Neural progenitor cell (in vitro differentiated cells): ENCODE measurements at regions not wholly inside any gene's neighbourhood (a gene's known extent, or its start where the extent isn't known, plus 50 kb on each side); places are given as distances from the start of the nearest gene placed in this dataset.

Source experiments
- EZH2 ChIP-seq: fragments of 200-600 bp; sonication (generic); IDR thresholded peaks from 2 replicates; pipeline ENCODE4 v1.6.1; 2017; ENCODE audit warnings: antibody characterized with exemption, mild to moderate bottlenecking, moderate library complexity
- EZH2phosphoT487 ChIP-seq: fragments of 200-600 bp; sonication (generic); IDR thresholded peaks from 2 replicates; pipeline ENCODE4 v1.6.1; 2017; ENCODE audit warnings: antibody characterized with exemption
- TF ChIP-seq, protein P1 (sequence below): fragments of 200-600 bp; sonication (generic); IDR thresholded peaks from 2 replicates; pipeline ENCODE4 v1.5.1; 2017; ENCODE audit warnings: antibody characterized with exemption, mild to moderate bottlenecking

DNA sequence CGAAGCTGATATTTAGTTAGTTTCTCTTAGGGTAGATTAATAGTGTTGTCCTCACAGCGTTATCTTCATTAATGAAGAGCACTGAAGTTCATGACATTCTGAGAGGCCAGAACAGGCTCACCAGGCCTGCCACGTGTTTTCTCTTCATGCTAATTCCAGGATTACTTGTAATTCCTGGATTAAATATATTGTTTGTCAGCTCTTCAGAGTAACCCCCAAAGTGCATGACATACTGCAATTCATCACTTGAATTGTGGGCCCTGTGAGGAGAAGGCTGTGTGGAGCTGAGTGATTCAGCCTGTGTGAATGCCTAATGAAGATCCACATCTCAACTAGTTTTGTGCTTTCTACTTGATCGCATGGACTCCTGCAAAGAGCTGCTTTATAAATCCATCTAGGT, 401.0 kb upstream of the ADAMTSL1 start:
- TF ChIP-seq, protein P1, sequence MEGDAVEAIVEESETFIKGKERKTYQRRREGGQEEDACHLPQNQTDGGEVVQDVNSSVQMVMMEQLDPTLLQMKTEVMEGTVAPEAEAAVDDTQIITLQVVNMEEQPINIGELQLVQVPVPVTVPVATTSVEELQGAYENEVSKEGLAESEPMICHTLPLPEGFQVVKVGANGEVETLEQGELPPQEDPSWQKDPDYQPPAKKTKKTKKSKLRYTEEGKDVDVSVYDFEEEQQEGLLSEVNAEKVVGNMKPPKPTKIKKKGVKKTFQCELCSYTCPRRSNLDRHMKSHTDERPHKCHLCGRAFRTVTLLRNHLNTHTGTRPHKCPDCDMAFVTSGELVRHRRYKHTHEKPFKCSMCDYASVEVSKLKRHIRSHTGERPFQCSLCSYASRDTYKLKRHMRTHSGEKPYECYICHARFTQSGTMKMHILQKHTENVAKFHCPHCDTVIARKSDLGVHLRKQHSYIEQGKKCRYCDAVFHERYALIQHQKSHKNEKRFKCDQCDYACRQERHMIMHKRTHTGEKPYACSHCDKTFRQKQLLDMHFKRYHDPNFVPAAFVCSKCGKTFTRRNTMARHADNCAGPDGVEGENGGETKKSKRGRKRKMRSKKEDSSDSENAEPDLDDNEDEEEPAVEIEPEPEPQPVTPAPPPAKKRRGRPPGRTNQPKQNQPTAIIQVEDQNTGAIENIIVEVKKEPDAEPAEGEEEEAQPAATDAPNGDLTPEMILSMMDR = no peak
- TF ChIP-seq EZH2 = no peak
- TF ChIP-seq EZH2phosphoT487 = no peak
